SK-N-SH (cell line): ENCODE measurements at regions not wholly inside any gene's neighbourhood (a gene's known extent, or its start where the extent isn't known, plus 50 kb on each side); places are given as distances from the start of the nearest gene placed in this dataset.

Source experiments
- CTCF ChIA-PET: fragments of 300-600, 350-600 bp; formaldehyde crosslinking; extraction: SDS; loops from one replicate; lab custom pipeline; 2021; lab: Yijun Ruan, JAX
- POLR2A ChIA-PET: fragments of 350-600 bp; sonication (Branson Sonifier 250); formaldehyde crosslinking; extraction: SDS; loops from one replicate; lab custom pipeline; 2020; ENCODE audit warnings: antibody characterized with exemption, inconsistent platforms; lab: Yijun Ruan, JAX
- DNase-seq: peaks from one replicate; pipeline ENCODE4 v3.0.0; 2012
- H2AFZ ChIP-seq: fragments of 200-600 bp; sonication (generic); 2 replicates; pipeline ENCODE4 v1.8.1; 2016; ENCODE audit warnings: antibody characterized with exemption, mild to moderate bottlenecking, low read depth
- H3F3A ChIP-seq: fragments of 200-600 bp; sonication (generic); replicated peaks from 2 replicates; pipeline ENCODE3; 2016; ENCODE audit warnings: antibody characterized with exemption, mild to moderate bottlenecking; ENCODE audit not compliant: insufficient read depth
- H3K27ac ChIP-seq, 2 experiments: fragments of 200-500 bp in 1 of 2; fragments of 200-600 bp in 1 of 2; sonication (Bioruptor generic) in 1 of 2; sonication (generic), shearing (Covaris generic) in 1 of 2; 2 replicates each; pipeline versions ENCODE4 v1.5.1 to v1.6.1; 2014 to 2016; ENCODE audit warnings: low read depth in 2 of 2, inconsistent platforms in 1 of 2, low read length in 1 of 2, mild to moderate bottlenecking in 1 of 2, mixed read lengths in 1 of 2
- H3K27me3 ChIP-seq: fragments of 200-600 bp; sonication (generic), shearing (Covaris generic); 2 replicates; pipeline ENCODE4 v1.6.1; 2016; ENCODE audit warnings: mixed run types; ENCODE audit not compliant: insufficient read depth
- H3K36me3 ChIP-seq, 2 experiments: fragments of 200-500 bp in 1 of 2; fragments of 200-600 bp in 1 of 2; sonication (Bioruptor generic) in 1 of 2; sonication (generic) in 1 of 2; replicated peaks in 1 of 2; 2 replicates each; pipeline versions ENCODE3 to v1.5.1; 2014 to 2016; ENCODE audit warnings: low read length in 1 of 2, mild to moderate bottlenecking in 1 of 2; ENCODE audit not compliant: insufficient read depth in 2 of 2, control insufficient read depth in 1 of 2
- H3K4me1 ChIP-seq, 2 experiments: fragments of 200-500 bp in 1 of 2; fragments of 200-600 bp in 1 of 2; sonication (Bioruptor generic) in 1 of 2; sonication (generic), shearing (Covaris generic) in 1 of 2; 2 replicates each; pipeline versions ENCODE4 v1.5.1 to v1.6.1; 2014 to 2016; ENCODE audit warnings: low read depth in 1 of 2, low read length in 1 of 2, mixed run types in 1 of 2; ENCODE audit not compliant: insufficient read depth in 2 of 2, control insufficient read depth in 1 of 2
- H3K4me2 ChIP-seq: fragments of 200-600 bp; sonication (generic), shearing (Covaris generic); 2 replicates; pipeline ENCODE4 v1.6.1; 2017; ENCODE audit warnings: mixed run types
- H3K4me3 ChIP-seq, 2 experiments: fragments of 200-500 bp in 1 of 2; fragments of 200-600 bp in 1 of 2; sonication (Bioruptor generic) in 1 of 2; sonication (generic), shearing (Covaris generic) in 1 of 2; 2 replicates each; pipeline versions ENCODE4 v1.5.1 to v1.8.1; 2014 to 2016; ENCODE audit warnings: low read depth in 2 of 2, inconsistent platforms in 1 of 2, low read length in 1 of 2, mild to moderate bottlenecking in 1 of 2, mixed read lengths in 1 of 2, moderate library complexity in 1 of 2
- H3K79me2 ChIP-seq: fragments of 200-600 bp; sonication (generic); 2 replicates; pipeline ENCODE4 v1.8.1; 2017; ENCODE audit warnings: mild to moderate bottlenecking; ENCODE audit not compliant: insufficient read depth
- H3K9ac ChIP-seq: fragments of 200-600 bp; sonication (generic); 2 replicates; pipeline ENCODE4 v1.6.1; 2017; ENCODE audit warnings: mixed run types
- H3K9me2 ChIP-seq: fragments of 200-600 bp; sonication (generic); 2 replicates; pipeline ENCODE4 v1.6.1; 2017; ENCODE audit warnings: mixed run types
- H3K9me3 ChIP-seq: fragments of 200-600 bp; sonication (generic); 2 replicates; pipeline ENCODE4 v1.6.1; 2017; ENCODE audit warnings: mixed run types, mild to moderate bottlenecking, moderate library complexity
- H4K20me1 ChIP-seq: fragments of 200-600 bp; sonication (generic); 2 replicates; pipeline ENCODE4 v1.6.1; 2017; ENCODE audit warnings: mild to moderate bottlenecking, mixed run types; ENCODE audit not compliant: insufficient read depth
- ELF1 ChIP-seq: IDR thresholded peaks from 2 replicates; pipeline ENCODE4 v1.4.0; 2012
- EP300 ChIP-seq, 2 experiments: IDR thresholded peaks; 2 replicates each; pipeline versions ENCODE4 v1.4.0 to v1.6.1; 2012; ENCODE audit warnings: borderline replicate concordance in 1 of 2, low read depth in 1 of 2, low read length in 1 of 2
- FOXJ3 ChIP-seq: sonication (generic); formaldehyde crosslinking; IDR thresholded peaks from 2 replicates; pipeline ENCODE4 v1.5.1; 2020; ENCODE audit warnings: mild to moderate bottlenecking, missing genetic modification reagents
- FOXM1 ChIP-seq: IDR thresholded peaks from 2 replicates; pipeline ENCODE4 v1.4.0; 2012; ENCODE audit warnings: low read depth, mild to moderate bottlenecking
- GATA2 ChIP-seq: sonication (generic); formaldehyde crosslinking; IDR thresholded peaks from 2 replicates; pipeline ENCODE4 v1.5.0; 2020; ENCODE audit warnings: mild to moderate bottlenecking, missing genetic modification reagents
- NFIC ChIP-seq: IDR thresholded peaks from 2 replicates; pipeline ENCODE4 v1.4.0; 2012; ENCODE audit warnings: borderline replicate concordance
- POLR2AphosphoS5 ChIP-seq: IDR thresholded peaks from 2 replicates; pipeline ENCODE4 v1.6.1; 2012; ENCODE audit warnings: low read depth, low read length
- RCOR1 ChIP-seq: fragments of 150-350 bp; IDR thresholded peaks from 2 replicates; pipeline ENCODE4 v1.6.1; 2017; ENCODE audit warnings: antibody characterized with exemption, low read length
- SIN3A ChIP-seq: IDR thresholded peaks from 2 replicates; pipeline ENCODE4 v1.6.1; 2012; ENCODE audit warnings: low read depth, mild to moderate bottlenecking, low read length, moderate library complexity, borderline replicate concordance
- TAF1 ChIP-seq: IDR thresholded peaks from 2 replicates; pipeline ENCODE4 v1.6.1; 2012; ENCODE audit warnings: low read depth, mild to moderate bottlenecking, low read length, moderate library complexity, borderline replicate concordance
- TEAD4 ChIP-seq: IDR thresholded peaks from 2 replicates; pipeline ENCODE4 v1.4.0; 2012; ENCODE audit warnings: mild to moderate bottlenecking, borderline replicate concordance; ENCODE audit not compliant: insufficient read depth
- YY1 ChIP-seq: IDR thresholded peaks from 2 replicates; pipeline ENCODE4 v1.4.0; 2012; ENCODE audit warnings: low read depth, mild to moderate bottlenecking
- WGBS: methylation state at CpG from one replicate; pipeline ENCODE4 v1.1.6; 2017; ENCODE audit warnings: low lambda C conversion rate; 5-methylcytosine and 5-hydroxymethylcytosine counted together
- TF ChIP-seq, protein P1 (sequence below): IDR thresholded peaks from 2 replicates; pipeline ENCODE4 v1.4.0; 2012; ENCODE audit warnings: low read depth
- TF ChIP-seq, protein P2 (sequence below): fragments of 150-350 bp; IDR thresholded peaks from 2 replicates; pipeline ENCODE4 v1.6.1; 2017; ENCODE audit warnings: antibody characterized with exemption, low read length, low read depth, borderline replicate concordance
- TF ChIP-seq, protein P3 (sequence below): IDR thresholded peaks from 2 replicates; pipeline ENCODE4 v1.4.0; 2012; ENCODE audit warnings: low read depth, borderline replicate concordance

DNA sequence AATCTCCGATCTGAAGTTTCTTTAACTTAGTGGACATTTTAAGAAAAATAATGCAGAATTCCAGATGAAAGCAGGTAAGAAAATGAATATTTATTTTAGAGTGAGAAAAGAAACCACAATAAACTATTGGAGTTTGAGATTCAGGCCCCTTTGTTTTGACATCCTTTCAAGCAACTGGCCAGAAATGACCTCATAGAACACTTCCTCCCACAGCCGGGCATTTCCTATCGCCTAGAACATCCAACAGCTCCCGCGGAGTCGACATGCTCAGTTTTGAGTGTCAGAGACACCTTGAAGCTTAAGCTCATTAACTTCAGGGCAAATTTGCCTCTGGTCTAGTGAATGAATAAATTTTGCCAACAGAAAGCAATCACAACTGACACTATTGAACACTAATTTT is 369.2 kb downstream of the TLE4 start:
- Histone ChIP-seq H2AFZ (no peak overlapping the region), H3K4me3 (no peak overlapping the region), H3F3A (no peaks in the 10 kb centered on the region), H3K4me2 (no peak overlapping the region), H4K20me1 (no peaks in the 10 kb centered on the region), H3K4me1 (peaks cover 0 to 5% of the 10 kb centered on the region in 2 experiments; a peak in 2 of 4 replicates), H3K9me2 (no peaks in the 10 kb centered on the region), H3K79me2 (no peaks in the 10 kb centered on the region), H3K27ac (no peak overlapping the region), H3K9me3 (no peaks in the 10 kb centered on the region), H3K9ac (no peak overlapping the region), H3K36me3 (no peaks in the 10 kb centered on the region), H3K27me3 (no peaks in the 10 kb centered on the region; the same call in 1 of the 2 replicates)
- ChIA-PET CTCF (interaction anchor here (0.9 kb wide), 1 partner anchor 29 kb away, joined by 4 read pairs; no protein-coding TSS in a partner anchor), POLR2A (no interaction called here)
- TF ChIP-seq SIN3A = no peak
- no peak for TF ChIP-seq ELF1
- TF ChIP-seq RCOR1 = no peak
- TF ChIP-seq, protein P1, sequence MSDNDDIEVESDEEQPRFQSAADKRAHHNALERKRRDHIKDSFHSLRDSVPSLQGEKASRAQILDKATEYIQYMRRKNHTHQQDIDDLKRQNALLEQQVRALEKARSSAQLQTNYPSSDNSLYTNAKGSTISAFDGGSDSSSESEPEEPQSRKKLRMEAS = no peak
- TF ChIP-seq, protein P2, sequence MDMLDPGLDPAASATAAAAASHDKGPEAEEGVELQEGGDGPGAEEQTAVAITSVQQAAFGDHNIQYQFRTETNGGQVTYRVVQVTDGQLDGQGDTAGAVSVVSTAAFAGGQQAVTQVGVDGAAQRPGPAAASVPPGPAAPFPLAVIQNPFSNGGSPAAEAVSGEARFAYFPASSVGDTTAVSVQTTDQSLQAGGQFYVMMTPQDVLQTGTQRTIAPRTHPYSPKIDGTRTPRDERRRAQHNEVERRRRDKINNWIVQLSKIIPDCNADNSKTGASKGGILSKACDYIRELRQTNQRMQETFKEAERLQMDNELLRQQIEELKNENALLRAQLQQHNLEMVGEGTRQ = no peak
- no peak for TF ChIP-seq NFIC
- DNase-seq = no peak
- 90% methylated on average over 6 of the region's 6 CpGs for WGBS

DNA sequence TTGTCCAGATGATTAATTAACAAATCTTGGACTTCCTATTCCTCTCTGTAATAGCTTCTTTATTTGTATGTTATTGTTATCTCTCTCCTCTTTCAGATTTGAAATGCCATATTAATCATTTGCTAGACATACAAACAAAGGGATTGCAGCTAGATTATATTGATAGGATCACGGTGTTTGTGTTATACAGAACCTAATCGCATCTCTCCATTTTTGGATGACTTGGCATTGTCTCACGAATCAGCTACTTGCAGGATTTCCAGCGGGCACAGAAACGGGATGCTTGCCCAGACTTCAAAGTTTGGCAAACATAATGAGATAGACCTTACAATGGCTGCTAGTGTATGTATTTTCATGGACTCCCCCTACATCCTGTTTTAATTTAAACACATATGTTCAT is 368.1 kb downstream of the TLE4 start:
- no peak overlapping the region for H3K9ac ChIP-seq
- no peaks in the 10 kb centered on the region for H3K79me2 ChIP-seq
- no peaks in the 10 kb centered on the region for H4K20me1 ChIP-seq
- no peaks in the 10 kb centered on the region; the same call in 1 of the 2 replicates for H3K27me3 ChIP-seq
- 2% methylated on average over 5 of the region's 5 CpGs for WGBS
- peaks cover 0 to 5% of the 10 kb centered on the region in 2 experiments; a peak in 2 of 4 replicates for H3K4me1 ChIP-seq
- H3K9me3 ChIP-seq = no peaks in the 10 kb centered on the region
- H3K27ac ChIP-seq = no peak overlapping the region
- POLR2A ChIA-PET = no interaction called here
- no peak overlapping the region for H2AFZ ChIP-seq
- no peaks in the 10 kb centered on the region for H3F3A ChIP-seq
- H3K4me3 ChIP-seq = no peak overlapping the region
- TF ChIP-seq TEAD4 (no peak), YY1 (no peak), GATA2 (CRISPR knock-in tag) (peak; percentile 61), POLR2AphosphoS5 (no peak)
- TF ChIP-seq, protein P2 = no peak
- no peak overlapping the region for H3K4me2 ChIP-seq
- DNase-seq = peak; percentile 5
- CTCF ChIA-PET = no interaction called here
- no peaks in the 10 kb centered on the region for H3K36me3 ChIP-seq
- H3K9me2 ChIP-seq = no peaks in the 10 kb centered on the region

DNA sequence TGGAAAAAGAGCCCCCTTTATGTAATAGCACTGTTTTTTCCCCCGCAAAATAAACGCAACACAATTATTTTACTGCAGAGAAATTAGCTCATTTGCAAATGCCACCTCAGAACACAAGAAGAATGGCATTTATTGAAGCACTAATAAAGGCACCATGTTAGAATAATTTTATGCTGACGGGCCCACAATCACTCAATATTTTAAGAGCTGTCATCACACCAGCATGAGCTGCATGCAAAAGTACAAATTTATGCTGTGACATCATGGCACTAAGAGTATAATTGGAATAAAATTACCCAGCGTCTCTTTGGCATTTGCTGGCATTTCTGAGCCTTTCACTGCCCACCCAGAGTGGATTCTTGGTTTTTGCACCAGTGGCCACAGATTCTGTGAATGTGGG is 364.6 kb downstream of the TLE4 start:
- H3K9me3 ChIP-seq = no peaks in the 10 kb centered on the region
- H3F3A ChIP-seq = no peaks in the 10 kb centered on the region
- no peak overlapping the region for H3K4me2 ChIP-seq
- H3K79me2 ChIP-seq = no peaks in the 10 kb centered on the region
- DNase-seq = no peak
- no peaks in the 10 kb centered on the region for H3K27me3 ChIP-seq
- H3K9ac ChIP-seq = no peak overlapping the region
- no peaks in the 10 kb centered on the region for H3K9me2 ChIP-seq
- H3K4me3 ChIP-seq = no peak overlapping the region
- WGBS = 69% methylated on average over 4 of the region's 4 CpGs
- H3K36me3 ChIP-seq = no peaks in the 10 kb centered on the region
- H4K20me1 ChIP-seq = no peaks in the 10 kb centered on the region
- CTCF ChIA-PET = no interaction called here
- peaks cover 0 to 5% of the 10 kb centered on the region in 2 experiments; a peak in 2 of 4 replicates for H3K4me1 ChIP-seq
- POLR2A ChIA-PET = no interaction called here
- no peak overlapping the region for H2AFZ ChIP-seq
- H3K27ac ChIP-seq = no peak overlapping the region
- no peak for TF ChIP-seq POLR2AphosphoS5
- no peak for TF ChIP-seq YY1
- no peak for TF ChIP-seq EP300 (IDR thresholded peaks at IDR 0.05; ENCODE audit: borderline replicate concordance in 1 of 2, low read depth in 1 of 2, low read length in 1 of 2)
- TF ChIP-seq TAF1 = no peak
- TF ChIP-seq FOXM1 = no peak
- TF ChIP-seq ELF1 = no peak
- no peak for TF ChIP-seq RCOR1
- no peak for TF ChIP-seq FOXJ3 (CRISPR knock-in tag)
- TF ChIP-seq, protein P3, sequence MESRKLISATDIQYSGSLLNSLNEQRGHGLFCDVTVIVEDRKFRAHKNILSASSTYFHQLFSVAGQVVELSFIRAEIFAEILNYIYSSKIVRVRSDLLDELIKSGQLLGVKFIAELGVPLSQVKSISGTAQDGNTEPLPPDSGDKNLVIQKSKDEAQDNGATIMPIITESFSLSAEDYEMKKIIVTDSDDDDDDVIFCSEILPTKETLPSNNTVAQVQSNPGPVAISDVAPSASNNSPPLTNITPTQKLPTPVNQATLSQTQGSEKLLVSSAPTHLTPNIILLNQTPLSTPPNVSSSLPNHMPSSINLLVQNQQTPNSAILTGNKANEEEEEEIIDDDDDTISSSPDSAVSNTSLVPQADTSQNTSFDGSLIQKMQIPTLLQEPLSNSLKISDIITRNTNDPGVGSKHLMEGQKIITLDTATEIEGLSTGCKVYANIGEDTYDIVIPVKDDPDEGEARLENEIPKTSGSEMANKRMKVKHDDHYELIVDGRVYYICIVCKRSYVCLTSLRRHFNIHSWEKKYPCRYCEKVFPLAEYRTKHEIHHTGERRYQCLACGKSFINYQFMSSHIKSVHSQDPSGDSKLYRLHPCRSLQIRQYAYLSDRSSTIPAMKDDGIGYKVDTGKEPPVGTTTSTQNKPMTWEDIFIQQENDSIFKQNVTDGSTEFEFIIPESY = no peak
